Body of pancreas (tissue), 4 donors: ENCODE measurements at regions not wholly inside any gene's neighbourhood (a gene's known extent, or its start where the extent isn't known, plus 50 kb on each side); places are given as distances from the start of the nearest gene placed in this dataset.

Experiments
- POLR2A ChIP-seq, 3 donors: fragments of 450-650 bp; IDR thresholded peaks; one replicate each; pipeline ENCODE4 v1.6.1; 2016; ENCODE audit warnings: antibody characterized with exemption in 3 of 3, mild to moderate bottlenecking in 2 of 3
- TF ChIP-seq, protein P1 (sequence below), 7 experiments: fragments of 450-650 bp in 4 of 7; fragments of 200-600 bp in 3 of 7; sonication (generic) in 3 of 7; IDR thresholded peaks; one replicate each; pipeline ENCODE4 v1.5.1; 2016 to 2019; ENCODE audit warnings: antibody characterized with exemption in 7 of 7

DNA sequence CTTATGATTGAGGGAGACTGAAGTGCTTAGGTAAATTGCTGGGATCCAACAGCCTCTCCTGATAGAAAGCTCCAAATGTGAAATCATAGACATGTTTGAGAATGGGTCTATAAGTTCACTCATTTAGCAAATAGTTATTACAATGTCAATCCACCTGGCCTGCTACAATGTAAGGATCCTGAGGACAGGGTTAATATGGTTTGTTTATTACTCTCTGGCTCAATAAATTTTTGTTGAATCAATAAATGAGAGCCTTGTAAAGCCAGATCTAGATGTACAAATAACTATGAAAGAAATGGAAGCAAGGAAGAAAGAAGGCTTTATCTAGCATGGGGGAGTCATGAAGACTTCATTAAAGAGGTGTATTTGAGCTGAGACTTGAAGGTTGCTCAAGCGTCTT, 165.6 kb upstream of the IGF1 start:
- TF ChIP-seq, protein P1, sequence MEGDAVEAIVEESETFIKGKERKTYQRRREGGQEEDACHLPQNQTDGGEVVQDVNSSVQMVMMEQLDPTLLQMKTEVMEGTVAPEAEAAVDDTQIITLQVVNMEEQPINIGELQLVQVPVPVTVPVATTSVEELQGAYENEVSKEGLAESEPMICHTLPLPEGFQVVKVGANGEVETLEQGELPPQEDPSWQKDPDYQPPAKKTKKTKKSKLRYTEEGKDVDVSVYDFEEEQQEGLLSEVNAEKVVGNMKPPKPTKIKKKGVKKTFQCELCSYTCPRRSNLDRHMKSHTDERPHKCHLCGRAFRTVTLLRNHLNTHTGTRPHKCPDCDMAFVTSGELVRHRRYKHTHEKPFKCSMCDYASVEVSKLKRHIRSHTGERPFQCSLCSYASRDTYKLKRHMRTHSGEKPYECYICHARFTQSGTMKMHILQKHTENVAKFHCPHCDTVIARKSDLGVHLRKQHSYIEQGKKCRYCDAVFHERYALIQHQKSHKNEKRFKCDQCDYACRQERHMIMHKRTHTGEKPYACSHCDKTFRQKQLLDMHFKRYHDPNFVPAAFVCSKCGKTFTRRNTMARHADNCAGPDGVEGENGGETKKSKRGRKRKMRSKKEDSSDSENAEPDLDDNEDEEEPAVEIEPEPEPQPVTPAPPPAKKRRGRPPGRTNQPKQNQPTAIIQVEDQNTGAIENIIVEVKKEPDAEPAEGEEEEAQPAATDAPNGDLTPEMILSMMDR (IDR thresholded peaks at IDR 0.05): no peak
- no peak for TF ChIP-seq POLR2A (IDR thresholded peaks at IDR 0.05)
